IgD-negative memory B cell (primary cell): ENCODE measurements at regions not wholly inside any gene's neighbourhood (a gene's known extent, or its start where the extent isn't known, plus 50 kb on each side); places are given as distances from the start of the nearest gene placed in this dataset.
A peak's percentile ranks its signal among the peaks of the same experiment; 100 is the strongest.

Source experiments
- H3K27ac Mint-ChIP-seq, 3 donors: one replicate each; pipeline ENCODE4 v1.8.0; 2020 to 2022; ENCODE audit warnings: mild to moderate bottlenecking in 3 of 3, mixed read lengths in 3 of 3, moderate library complexity in 1 of 3
- H3K27me3 Mint-ChIP-seq: one replicate; pipeline ENCODE4 v1.8.0; 2021; ENCODE audit warnings: mixed read lengths
- H3K36me3 Mint-ChIP-seq: one replicate; pipeline ENCODE4 v1.8.0; 2020; ENCODE audit warnings: mild to moderate bottlenecking, mixed read lengths
- H3K4me1 Mint-ChIP-seq, 3 donors: one replicate each; pipeline ENCODE4 v1.8.0; 2020 to 2022; ENCODE audit warnings: mixed read lengths in 3 of 3, mild to moderate bottlenecking in 1 of 3
- H3K4me3 Mint-ChIP-seq, 4 donors: one replicate each; pipeline ENCODE4 v1.8.0; 2020 to 2022; ENCODE audit warnings: mild to moderate bottlenecking in 4 of 4, mixed read lengths in 4 of 4, moderate library complexity in 3 of 4
- H3K9me3 Mint-ChIP-seq, 3 donors: one replicate each; pipeline ENCODE4 v1.8.0; 2020 to 2021; ENCODE audit warnings: mixed read lengths in 3 of 3, mild to moderate bottlenecking in 1 of 3

DNA sequence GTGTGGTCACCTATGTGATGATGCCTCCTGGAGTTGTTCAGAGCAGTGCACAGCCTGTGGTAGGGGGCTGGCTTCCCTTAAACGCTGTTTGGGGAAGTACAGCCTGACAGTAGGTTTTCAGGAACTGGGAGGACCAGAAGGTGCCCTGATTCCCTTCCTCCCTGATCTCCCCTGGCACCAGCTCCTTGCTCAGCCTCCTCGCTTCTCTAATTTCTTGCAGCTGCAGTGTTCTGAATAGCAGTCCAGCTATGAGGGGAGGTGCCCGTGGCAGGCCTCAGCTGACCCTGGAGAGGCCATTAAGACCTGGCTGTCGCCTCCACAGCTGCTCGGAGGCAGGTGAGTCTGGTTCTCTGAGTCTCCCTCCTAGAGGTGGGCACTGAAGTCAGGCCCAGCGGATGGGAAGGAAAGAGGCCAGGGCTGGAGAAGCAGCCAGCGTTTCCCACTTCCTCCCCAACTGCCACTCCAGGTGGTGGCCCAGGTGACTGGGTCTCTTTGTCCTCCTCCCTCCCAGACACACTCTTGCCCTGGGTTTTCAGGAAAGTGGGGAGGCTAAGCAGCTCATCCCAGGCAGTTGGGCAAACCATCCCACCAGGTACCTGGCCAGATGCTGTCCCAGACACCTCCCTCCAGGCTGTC lies 52.0 kb upstream of the RPL11 start:
- peaks cover 1% of the 10 kb centered on the region for H3K27me3 Mint-ChIP-seq
- H3K36me3 Mint-ChIP-seq = no peaks in the 10 kb centered on the region
- no peaks in the 10 kb centered on the region for H3K9me3 Mint-ChIP-seq
- peaks cover 6 to 16% (median 15%) of the 10 kb centered on the region in 3 donors for H3K4me1 Mint-ChIP-seq
- no peak overlapping the region for H3K27ac Mint-ChIP-seq
- no peak overlapping the region for H3K4me3 Mint-ChIP-seq

DNA sequence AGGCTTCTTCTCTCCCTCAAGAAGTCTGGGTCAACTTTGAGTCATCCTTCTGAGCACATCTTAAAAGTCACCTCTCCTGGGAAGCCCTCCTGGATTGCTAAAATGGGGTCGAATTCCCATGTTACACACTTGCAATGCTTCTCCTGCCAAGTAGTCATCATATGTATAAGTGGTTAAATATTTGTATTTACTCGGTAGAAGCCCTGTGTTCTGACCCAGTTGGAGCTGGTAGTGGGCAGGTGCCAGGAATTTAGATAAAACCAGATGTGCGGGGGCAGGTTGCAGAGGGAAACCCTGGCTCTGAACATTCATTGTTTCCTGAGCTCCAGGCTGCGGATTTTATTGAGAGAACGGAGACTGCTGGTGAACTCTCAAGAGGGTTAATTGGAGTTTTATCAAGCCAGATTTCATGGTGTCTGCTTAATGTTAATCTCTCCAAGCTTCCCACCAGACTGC lies 52.8 kb upstream of the RPL11 start:
- Mint-ChIP-seq H3K27ac (no peak overlapping the region), H3K36me3 (peaks cover 2% of the 10 kb centered on the region)

DNA sequence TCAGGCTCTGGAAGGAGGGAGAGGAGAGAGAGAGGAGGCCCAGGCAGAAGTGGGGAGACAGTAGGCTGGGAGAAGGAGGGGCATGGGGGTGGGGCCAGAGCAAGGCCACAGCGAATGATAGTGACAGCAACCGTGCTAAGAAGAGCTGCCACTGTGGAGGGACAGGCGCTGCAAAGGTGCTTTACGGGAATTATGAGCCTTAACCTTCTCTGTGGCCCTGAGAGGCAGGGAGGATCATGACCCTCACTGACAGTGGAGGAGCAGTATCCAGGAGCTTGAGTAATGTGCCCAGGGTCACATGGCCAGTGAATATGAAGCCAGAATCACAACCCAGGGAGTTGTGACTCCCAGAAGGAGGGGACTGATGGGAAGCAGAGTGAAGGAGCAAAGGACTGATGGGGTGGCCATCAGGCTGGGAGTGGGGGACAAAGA lies 53.4 kb upstream of the RPL11 start:
- H3K36me3 Mint-ChIP-seq = peaks cover 2% of the 10 kb centered on the region
- H3K27me3 Mint-ChIP-seq = peaks cover 1% of the 10 kb centered on the region
- H3K4me3 Mint-ChIP-seq = no peak overlapping the region
- H3K9me3 Mint-ChIP-seq = no peaks in the 10 kb centered on the region
- no peak overlapping the region for H3K27ac Mint-ChIP-seq
- H3K4me1 Mint-ChIP-seq = peaks cover 10 to 23% (median 21%) of the 10 kb centered on the region in 3 donors

More for the DNA sequence above, 52.8 kb upstream of the RPL11 start:
- Mint-ChIP-seq H3K9me3 (no peaks in the 10 kb centered on the region), H3K4me1 (peaks cover 10 to 23% (median 21%) of the 10 kb centered on the region in 3 donors), H3K27me3 (peaks cover 1% of the 10 kb centered on the region), H3K4me3 (no peak overlapping the region)

DNA sequence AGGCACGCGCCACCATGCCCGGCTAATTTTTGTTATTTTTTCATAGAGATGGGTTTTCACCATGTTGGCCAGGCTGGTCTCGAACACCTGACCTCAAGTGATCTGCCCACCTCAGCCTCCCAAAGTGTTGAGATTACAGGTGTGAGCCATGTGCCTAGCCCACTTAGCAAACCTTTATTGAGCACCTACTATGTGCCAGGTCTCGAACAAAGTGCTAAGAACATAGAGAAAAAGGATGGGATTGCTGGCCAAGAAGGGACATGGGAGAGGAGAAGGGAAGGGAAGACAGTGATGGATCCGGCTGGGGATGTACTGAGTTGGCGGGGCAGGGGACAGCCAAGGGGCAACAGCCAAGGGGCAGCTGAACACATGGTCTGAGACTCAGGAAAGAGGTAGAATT lies 55.6 kb upstream of the RPL11 start:
- Mint-ChIP-seq H3K4me3 (peak overlapping the region in 2 of 4 donors; percentile 57 to 83), H3K4me1 (peaks cover 10 to 24% (median 23%) of the 10 kb centered on the region in 3 donors), H3K36me3 (peaks cover 2% of the 10 kb centered on the region), H3K9me3 (no peaks in the 10 kb centered on the region), H3K27me3 (peaks cover 1% of the 10 kb centered on the region), H3K27ac (peak overlapping the region in 1 of 3 donors; percentile 42)

DNA sequence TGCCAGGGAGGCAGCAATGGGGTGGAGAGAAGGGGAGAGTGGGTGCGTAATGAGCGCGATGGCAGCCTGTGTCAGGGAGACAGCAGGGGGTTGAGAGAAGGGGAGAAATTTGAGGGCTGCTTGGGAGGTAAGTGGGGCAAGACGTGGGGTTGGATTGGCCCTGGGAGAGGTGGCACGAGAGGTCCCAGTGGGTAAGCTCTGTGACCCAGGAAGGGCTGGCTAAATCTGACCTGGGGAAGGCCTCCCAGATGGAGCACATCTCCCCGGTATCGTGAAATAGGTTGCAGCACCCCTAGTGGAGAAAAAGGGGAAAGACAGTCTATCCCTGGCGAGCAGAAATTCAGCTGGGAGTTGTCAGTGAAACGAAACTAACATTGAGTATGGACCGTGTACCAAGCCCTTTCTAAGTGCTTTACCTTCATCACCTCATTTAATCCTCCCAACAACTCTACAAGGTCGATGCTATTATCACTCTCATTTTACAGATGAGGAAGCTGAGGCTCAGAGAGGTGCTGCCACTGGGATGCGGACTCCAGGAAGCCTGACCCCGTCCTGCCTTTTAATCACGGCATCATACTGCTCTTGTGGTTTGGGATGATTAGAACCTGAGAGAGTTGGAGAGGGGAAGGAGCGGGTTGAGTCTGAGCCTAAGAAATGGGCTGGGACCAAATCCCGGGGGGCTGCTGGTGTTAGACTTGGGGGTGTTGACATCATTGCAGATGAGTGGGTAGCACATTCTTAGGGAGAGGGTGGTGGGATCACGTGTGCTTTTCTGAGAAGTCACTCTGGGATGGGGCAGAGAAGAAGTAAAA lies 56.6 kb upstream of the RPL11 start:
- Mint-ChIP-seq H3K4me1 (peaks cover 10 to 28% (median 28%) of the 10 kb centered on the region in 3 donors), H3K4me3 (peak overlapping the region; percentile 5 to 91 (median 70)), H3K36me3 (peaks cover 2% of the 10 kb centered on the region), H3K27me3 (peaks cover 1% of the 10 kb centered on the region), H3K27ac (peak overlapping the region; percentile 42 to 93 (median 89)), H3K9me3 (no peaks in the 10 kb centered on the region)

DNA sequence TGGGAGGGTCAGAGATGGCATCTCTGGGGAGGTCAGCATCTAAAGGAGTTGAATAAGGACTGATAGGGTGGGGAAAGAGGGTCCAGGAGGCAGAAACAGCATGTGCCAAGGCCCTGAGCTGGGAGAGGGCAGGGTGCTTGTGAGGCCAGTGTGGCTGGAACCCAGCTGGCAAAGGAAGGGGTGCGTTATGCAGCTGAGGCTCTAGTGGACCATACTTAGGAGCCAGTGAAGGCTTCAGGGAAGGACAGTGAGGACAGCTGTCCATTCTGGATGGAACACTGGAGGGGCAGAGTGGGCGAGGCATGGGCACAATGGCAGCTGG lies 57.1 kb upstream of the RPL11 start:
- Mint-ChIP-seq H3K27ac (peak overlapping the region in 2 of 3 donors; percentile 89 to 93), H3K4me1 (peaks cover 10 to 33% (median 32%) of the 10 kb centered on the region in 3 donors)

DNA sequence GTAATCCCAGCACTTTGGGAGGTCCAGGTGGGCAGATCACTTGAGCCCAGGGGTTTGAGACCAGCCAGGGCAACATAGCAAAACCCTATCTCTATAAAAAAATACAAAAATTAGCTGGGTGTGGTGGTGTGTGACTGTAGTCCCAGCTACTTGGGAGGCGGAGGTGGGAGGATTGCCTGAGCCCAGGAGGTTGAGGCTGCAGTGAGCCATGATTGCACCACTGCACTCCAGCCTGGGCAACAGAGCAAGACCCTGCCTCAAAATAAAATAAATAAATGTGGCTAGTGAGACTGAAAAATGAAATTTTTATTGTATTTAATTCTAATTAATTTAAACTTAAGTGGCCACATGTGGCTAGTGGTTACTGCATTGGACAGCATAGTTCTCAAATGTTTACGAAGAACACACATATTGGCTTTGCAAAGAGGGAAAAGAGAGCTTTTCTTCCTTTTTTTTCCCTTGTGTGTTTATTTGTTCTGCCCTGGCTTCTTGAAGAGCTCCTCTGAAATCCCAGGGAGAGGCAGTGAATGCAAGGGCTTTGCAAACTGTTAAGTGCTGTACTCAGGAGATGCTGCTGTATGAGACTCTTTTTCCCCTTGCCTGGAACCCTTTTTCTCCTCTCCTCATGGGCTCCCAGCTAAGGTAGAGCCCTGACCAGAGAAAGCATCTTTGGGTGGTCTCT lies 59.0 kb upstream of the RPL11 start:
- no peak overlapping the region for H3K27ac Mint-ChIP-seq
- no peak overlapping the region for H3K4me3 Mint-ChIP-seq
- peaks cover 18 to 44% (median 42%) of the 10 kb centered on the region in 3 donors for H3K4me1 Mint-ChIP-seq

More for the DNA sequence above, 57.1 kb upstream of the RPL11 start:
- H3K36me3 Mint-ChIP-seq = peaks cover 2% of the 10 kb centered on the region
- no peaks in the 10 kb centered on the region for H3K9me3 Mint-ChIP-seq
- H3K4me3 Mint-ChIP-seq = peak overlapping the region in 2 of 4 donors; percentile 74 to 91
- H3K27me3 Mint-ChIP-seq = peaks cover 1% of the 10 kb centered on the region

DNA sequence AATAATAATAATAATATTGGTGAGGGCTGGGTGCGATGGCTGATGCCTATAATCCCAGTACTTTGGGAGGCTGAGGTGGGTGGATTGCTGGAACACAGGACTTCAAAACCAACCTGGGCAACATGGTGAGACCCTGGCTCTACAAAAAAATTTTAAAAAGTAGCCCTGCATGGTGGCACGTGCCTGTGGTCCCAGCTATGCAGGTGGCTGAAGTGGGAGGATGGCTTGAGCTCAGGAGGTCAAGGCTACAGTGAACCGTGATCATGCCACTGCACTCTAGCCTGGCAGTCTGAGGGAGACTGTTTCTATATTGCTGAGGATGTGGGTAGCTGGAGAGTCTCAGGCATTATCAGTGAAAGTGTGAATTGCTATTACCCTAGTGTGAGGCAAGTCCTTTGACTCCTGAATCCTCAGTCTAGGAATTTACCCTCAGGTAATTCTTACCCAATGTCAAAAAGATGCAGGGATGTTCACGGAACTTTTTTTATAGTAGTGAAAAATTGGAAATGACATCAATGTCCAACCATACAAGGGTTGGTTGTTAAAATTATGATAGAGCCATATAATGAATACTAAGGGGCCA lies 61.8 kb upstream of the RPL11 start:
- Mint-ChIP-seq H3K4me1 (peaks cover 28 to 52% (median 51%) of the 10 kb centered on the region in 3 donors), H3K36me3 (peaks cover 2% of the 10 kb centered on the region), H3K4me3 (peak overlapping the region in 1 of 4 donors; percentile 71), H3K27me3 (no peaks in the 10 kb centered on the region), H3K9me3 (peaks cover 0 to 3% (median 0%) of the 10 kb centered on the region in 3 donors), H3K27ac (peak overlapping the region in 1 of 3 donors; percentile 28)

More for the DNA sequence above, 59.0 kb upstream of the RPL11 start:
- no peaks in the 10 kb centered on the region for H3K27me3 Mint-ChIP-seq
- no peaks in the 10 kb centered on the region for H3K9me3 Mint-ChIP-seq
- peaks cover 2% of the 10 kb centered on the region for H3K36me3 Mint-ChIP-seq

DNA sequence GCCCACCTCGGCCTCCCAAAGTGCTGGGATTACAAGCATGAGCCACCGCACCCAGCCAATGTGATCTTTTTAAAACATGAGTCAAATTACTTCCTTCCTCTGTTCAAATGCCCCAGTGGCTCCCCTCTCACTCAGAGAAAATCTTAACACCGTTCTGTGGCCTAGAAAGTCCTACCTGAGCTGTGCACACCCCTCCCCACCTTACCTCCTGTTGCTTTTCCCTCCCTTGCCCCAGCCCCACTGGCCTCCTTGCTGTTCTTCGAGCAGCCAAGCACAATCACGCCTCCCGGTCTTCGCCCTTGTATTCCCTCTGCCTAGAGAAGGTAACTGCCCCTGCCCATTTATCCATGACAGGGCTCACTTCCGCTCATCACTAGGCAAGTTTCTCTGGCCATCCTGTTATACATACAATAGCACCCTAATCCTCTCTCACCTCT lies 62.6 kb upstream of the RPL11 start:
- H3K4me3 Mint-ChIP-seq = peak overlapping the region; percentile 37 to 84 (median 68)
- peaks cover 0 to 3% (median 0%) of the 10 kb centered on the region in 3 donors for H3K9me3 Mint-ChIP-seq
- peaks cover 2% of the 10 kb centered on the region for H3K36me3 Mint-ChIP-seq
- H3K27me3 Mint-ChIP-seq = no peaks in the 10 kb centered on the region
- H3K27ac Mint-ChIP-seq = peak overlapping the region; percentile 75 to 95 (median 83)
- peaks cover 29 to 51% (median 49%) of the 10 kb centered on the region in 3 donors for H3K4me1 Mint-ChIP-seq

DNA sequence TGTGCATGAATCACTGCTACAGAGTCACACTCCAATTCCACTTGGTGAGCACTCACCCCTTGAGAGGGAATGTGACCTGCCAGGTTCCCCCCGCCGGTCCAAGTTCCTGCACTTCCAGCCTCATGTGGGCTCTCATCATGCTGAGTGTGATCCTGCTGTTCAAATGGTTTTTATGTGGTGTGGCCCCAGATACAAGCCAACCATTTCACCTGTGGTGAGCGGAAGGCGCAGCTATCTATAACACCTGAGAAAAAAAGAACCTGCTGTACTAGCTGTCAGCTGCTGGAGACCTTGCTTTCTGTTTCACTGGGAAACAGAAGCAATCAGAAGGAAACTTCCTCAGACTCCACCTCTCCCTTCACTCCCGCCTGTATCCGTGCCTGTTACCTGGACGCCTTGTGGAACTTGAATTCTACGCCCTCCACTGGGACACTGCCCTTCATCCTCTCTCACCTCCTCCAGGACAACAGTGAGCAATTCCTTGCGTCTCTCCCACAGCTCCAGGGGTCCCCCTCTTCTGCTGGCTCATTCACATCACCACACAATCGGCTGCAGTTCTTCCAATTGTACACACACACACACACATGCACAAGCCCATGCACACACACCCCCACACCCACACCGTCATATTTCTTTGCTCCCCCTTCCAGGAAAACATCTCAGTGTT lies 64.4 kb upstream of the RPL11 start:
- Mint-ChIP-seq H3K27ac (peak overlapping the region; percentile 88 to 97 (median 96)), H3K27me3 (no peaks in the 10 kb centered on the region), H3K4me1 (peaks cover 41 to 62% (median 60%) of the 10 kb centered on the region in 3 donors), H3K9me3 (peaks cover 0 to 3% (median 0%) of the 10 kb centered on the region in 3 donors), H3K4me3 (peak overlapping the region; percentile 71 to 91 (median 83)), H3K36me3 (peaks cover 2% of the 10 kb centered on the region)

DNA sequence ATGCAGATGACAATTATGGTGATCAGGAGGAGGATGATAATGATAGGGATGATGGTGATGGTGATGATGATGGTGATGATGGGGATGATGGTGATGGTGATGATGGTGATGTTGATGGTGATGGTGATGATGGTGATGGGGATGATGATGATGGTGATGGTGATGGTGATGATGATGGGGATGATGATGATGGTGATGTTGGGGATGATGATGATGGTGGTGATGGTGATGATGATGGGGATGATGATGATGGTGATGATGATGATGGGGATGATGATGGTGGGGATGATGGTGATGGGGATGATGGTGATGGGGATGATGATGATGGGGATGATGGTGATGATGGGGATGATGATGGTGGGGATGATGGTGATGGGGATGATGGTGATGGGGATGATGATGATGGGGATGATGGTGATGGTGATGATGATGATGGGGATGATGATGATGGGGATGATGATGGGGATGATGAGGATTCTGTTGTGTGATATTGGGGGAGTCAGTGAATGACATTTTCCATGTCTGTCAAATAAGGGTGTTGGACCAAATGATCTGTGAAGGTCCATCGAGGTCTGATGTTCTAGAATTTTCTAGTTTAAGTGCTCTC lies 65.6 kb upstream of the RPL11 start:
- Mint-ChIP-seq H3K9me3 (peaks cover 0 to 3% (median 0%) of the 10 kb centered on the region in 3 donors), H3K4me3 (peak overlapping the region in 2 of 4 donors; percentile 49 to 91), H3K4me1 (peaks cover 49 to 67% (median 63%) of the 10 kb centered on the region in 3 donors), H3K27me3 (no peaks in the 10 kb centered on the region), H3K27ac (no peak overlapping the region), H3K36me3 (peaks cover 2% of the 10 kb centered on the region)

DNA sequence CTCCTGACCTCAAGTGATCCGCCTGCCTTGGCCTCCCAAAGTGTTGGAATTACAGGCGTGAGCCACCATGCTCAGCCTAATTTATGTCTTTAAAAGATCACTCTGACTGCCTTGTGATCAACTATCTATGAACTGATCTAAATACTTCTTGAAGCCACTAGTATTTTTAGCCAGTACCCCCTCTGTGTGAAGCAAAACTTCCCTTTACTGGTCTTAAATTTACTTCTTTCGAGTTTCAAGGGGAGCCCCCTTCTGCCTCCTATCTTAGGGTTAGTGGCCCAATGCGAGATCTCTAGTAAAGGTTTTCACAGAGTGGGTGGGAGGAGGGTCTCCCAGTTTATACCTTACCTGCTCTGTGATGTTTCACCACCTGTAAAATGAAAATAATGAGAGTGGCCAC lies 66.1 kb upstream of the RPL11 start:
- Mint-ChIP-seq H3K27me3 (no peaks in the 10 kb centered on the region), H3K36me3 (peaks cover 2% of the 10 kb centered on the region), H3K27ac (peak overlapping the region in 1 of 3 donors; percentile 86), H3K9me3 (peaks cover 0 to 3% (median 0%) of the 10 kb centered on the region in 3 donors), H3K4me3 (peak overlapping the region; percentile 1 to 67 (median 42)), H3K4me1 (peaks cover 55 to 69% (median 67%) of the 10 kb centered on the region in 3 donors)

DNA sequence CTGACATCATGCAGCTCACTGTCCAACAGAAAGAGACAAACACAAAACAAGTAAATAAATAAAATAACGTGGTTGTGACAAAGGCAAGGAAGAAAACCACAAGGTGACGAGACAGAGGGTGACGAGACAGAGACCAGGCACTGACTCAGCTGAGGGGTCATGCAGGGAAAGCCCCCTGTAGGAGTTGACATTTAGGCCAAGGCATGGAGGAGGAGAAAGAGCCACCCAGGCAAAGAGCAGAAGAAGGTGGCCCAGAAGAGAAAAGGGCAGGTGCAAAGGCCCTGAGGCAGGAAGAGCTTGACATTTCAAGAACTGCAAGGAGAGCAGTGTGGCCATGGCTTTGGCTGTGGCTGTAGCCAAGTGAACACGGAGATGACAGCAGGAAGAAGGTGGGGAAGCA lies 65.1 kb upstream of the ID3 start:
- Mint-ChIP-seq H3K4me3 (peak overlapping the region in 3 of 4 donors; percentile 39 to 89 (median 65)), H3K4me1 (peaks cover 61 to 72% (median 67%) of the 10 kb centered on the region in 3 donors), H3K9me3 (peaks cover 0 to 3% (median 0%) of the 10 kb centered on the region in 3 donors), H3K27me3 (no peaks in the 10 kb centered on the region), H3K27ac (peak overlapping the region; percentile 54 to 89 (median 83)), H3K36me3 (peaks cover 2% of the 10 kb centered on the region)
